H54 (cell line): ENCODE measurements at regions not wholly inside any gene's neighbourhood (a gene's known extent, or its start where the extent isn't known, plus 50 kb on each side); places are given as distances from the start of the nearest gene placed in this dataset.

ENCODE experiments used
- DNase-seq: peaks from one replicate; pipeline ENCODE4 v3.0.0; 2011; ENCODE audit warnings: low spot score, mixed read lengths; ENCODE audit not compliant: insufficient read length
- FAIRE-seq: peaks from 3 replicates; lab custom pipeline; 2011; peaks lifted over from hg19 to GRCh38; lab: Jason Lieb, UNC
- POLR2A ChIP-seq: IDR thresholded peaks from 2 replicates; pipeline ENCODE4 v1.6.1; 2011; ENCODE audit warnings: low read depth, mild to moderate bottlenecking, low read length

GRCh38 chr20:11553603-11554002, 364.1 kb upstream of the BTBD3 start:
- no peak for FAIRE-seq
- DNase-seq: no peak
- no peak for TF ChIP-seq POLR2A

GRCh38 chr20:11555510-11555909, 362.2 kb upstream of the BTBD3 start:
- no peak for FAIRE-seq
- no peak for TF ChIP-seq POLR2A

GRCh38 chr20:11556410-11556809, 361.3 kb upstream of the BTBD3 start:
- no peak for DNase-seq
- no peak for TF ChIP-seq POLR2A
- FAIRE-seq: no peak

More at GRCh38 chr20:11555510-11555909, 362.2 kb upstream of the BTBD3 start:
- DNase-seq: no peak

GRCh38 chr20:11564491-11564890, 353.2 kb upstream of the BTBD3 start:
- FAIRE-seq: no peak
- DNase-seq: no peak
- no peak for TF ChIP-seq POLR2A

GRCh38 chr20:11569163-11569562, 348.5 kb upstream of the BTBD3 start:
- DNase-seq: no peak
- TF ChIP-seq POLR2A: no peak
- FAIRE-seq: no peak

- FAIRE-seq (no peak), DNase-seq (no peak)
- TF ChIP-seq POLR2A: no peak
Measured at GRCh38 chr20:11573507-11573906, 344.2 kb upstream of the BTBD3 start.

- no peak for DNase-seq
- FAIRE-seq: no peak
- no peak for TF ChIP-seq POLR2A
Measured at GRCh38 chr20:11581271-11581670, 336.4 kb upstream of the BTBD3 start.

GRCh38 chr20:11582060-11582459, 335.6 kb upstream of the BTBD3 start:
- DNase-seq (no peak), FAIRE-seq (no peak)

GRCh38 chr20:11585752-11586352, 331.8 kb upstream of the BTBD3 start:
- DNase-seq (no peak), FAIRE-seq (no peak)

More at GRCh38 chr20:11582060-11582459, 335.6 kb upstream of the BTBD3 start:
- no peak for TF ChIP-seq POLR2A

GRCh38 chr20:11588875-11589274, 328.8 kb upstream of the BTBD3 start:
- no peak for TF ChIP-seq POLR2A
- FAIRE-seq (no peak), DNase-seq (no peak)

More at GRCh38 chr20:11585752-11586352, 331.8 kb upstream of the BTBD3 start:
- no peak for TF ChIP-seq POLR2A

- TF ChIP-seq POLR2A: no peak
- DNase-seq (no peak), FAIRE-seq (no peak)
Measured at GRCh38 chr20:11591965-11592364, 325.7 kb upstream of the BTBD3 start.

GRCh38 chr20:11604339-11604738, 313.4 kb upstream of the BTBD3 start:
- FAIRE-seq: no peak
- TF ChIP-seq POLR2A: no peak
- DNase-seq: no peak

GRCh38 chr20:11607047-11607446, 310.6 kb upstream of the BTBD3 start:
- FAIRE-seq: no peak
- DNase-seq: no peak
- TF ChIP-seq POLR2A: no peak

GRCh38 chr20:11608736-11609135, 309.0 kb upstream of the BTBD3 start:
- no peak for TF ChIP-seq POLR2A
- FAIRE-seq: no peak
- DNase-seq: no peak

- no peak for TF ChIP-seq POLR2A
- FAIRE-seq (no peak), DNase-seq (no peak)
Measured at GRCh38 chr20:11624704-11625103, 293.0 kb upstream of the BTBD3 start.
